HG02623 (cell line): ENCODE measurements at regions not wholly inside any gene's neighbourhood (a gene's known extent, or its start where the extent isn't known, plus 50 kb on each side); places are given as distances from the start of the nearest gene placed in this dataset.
"Not testable (repeated sequence)": the region's sequence is repeated elsewhere in the genome, so short reads cannot be mapped to it uniquely, and the experiment has no call there.

Source experiments
- ATAC-seq: cut with Tn5 transposase; IDR thresholded peaks from one replicate; pipeline ENCODE4 v1.9.1; 2021; ENCODE audit warnings: moderate library complexity; ENCODE audit not compliant: unreplicated experiment

DNA sequence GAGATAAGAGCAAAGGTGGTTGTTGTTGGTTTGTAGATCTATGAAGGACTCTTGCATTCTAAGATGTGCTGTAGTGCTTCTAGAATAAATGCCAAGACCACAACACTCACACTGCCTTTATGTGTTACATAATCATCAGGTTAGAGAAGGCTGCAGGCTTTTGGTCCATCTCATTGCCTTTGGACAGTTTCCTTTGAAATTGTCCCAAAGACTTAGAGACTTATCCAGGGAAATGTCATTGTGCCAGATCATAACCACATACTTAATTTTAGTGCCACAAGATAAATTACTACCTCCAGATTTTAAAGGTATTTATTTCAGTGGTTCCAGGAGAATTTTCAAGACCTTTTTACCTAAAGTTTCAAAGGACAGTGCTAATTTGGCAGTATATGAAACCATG is 666.6 kb upstream of the CITED2 start:
- no peak for ATAC-seq

DNA sequence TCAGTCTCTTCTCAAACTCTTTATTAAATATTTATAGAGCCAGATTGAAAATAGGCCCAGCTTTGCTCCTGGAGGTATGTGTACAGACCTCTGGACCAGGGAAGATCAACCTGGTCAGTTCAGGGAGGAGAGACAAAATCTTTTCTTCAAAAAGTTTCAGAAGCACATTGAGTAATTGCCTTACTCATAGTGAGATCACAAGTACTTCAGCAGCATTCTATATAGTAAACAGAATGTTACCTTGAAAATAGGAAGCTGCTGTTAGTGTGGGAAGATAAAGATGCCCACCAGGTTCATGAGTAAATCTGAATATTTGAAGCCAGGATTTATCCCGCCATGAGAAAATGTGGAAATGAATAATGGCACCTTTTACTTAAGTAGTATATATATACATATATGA is 665.9 kb upstream of the CITED2 start:
- ATAC-seq = no peak

DNA sequence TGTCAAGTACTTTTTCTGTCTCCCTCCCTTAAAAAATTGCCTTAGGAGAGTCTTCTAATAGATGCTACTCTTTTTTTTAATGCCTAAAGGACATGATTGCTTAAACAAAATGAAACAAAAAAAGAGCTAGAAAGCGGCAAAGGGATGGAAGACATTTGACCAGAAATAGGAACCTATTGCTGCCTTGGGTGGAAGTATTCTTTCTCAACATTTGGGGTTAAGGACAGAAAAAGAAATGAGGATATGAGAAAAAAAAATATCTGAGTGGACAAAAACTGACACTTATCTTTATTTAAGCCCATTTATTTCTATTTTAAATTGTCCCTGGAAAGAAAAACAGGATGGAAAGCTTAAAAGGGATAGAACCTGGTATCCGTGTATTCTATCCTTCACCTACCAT is 664.9 kb upstream of the CITED2 start:
- ATAC-seq = no peak

DNA sequence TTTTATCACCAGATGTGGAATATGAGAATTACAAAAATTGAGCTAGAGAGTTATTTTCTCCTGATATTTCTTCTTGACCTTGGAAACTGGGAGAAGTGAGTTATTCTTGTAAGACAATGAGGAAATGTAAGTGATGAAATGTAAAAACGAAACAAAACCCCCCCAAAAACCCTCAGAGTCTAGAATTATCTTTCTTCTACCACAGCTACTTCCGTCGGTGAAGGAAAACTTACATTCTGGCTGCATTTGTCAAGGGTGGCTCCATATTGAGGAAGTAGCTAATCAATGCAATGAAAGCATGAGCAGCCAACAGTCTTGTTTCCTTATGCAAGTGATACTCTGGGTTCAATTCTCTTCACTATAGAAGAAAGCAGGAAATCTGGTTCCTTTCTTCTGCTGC is 661.7 kb upstream of the CITED2 start:
- ATAC-seq = no peak

DNA sequence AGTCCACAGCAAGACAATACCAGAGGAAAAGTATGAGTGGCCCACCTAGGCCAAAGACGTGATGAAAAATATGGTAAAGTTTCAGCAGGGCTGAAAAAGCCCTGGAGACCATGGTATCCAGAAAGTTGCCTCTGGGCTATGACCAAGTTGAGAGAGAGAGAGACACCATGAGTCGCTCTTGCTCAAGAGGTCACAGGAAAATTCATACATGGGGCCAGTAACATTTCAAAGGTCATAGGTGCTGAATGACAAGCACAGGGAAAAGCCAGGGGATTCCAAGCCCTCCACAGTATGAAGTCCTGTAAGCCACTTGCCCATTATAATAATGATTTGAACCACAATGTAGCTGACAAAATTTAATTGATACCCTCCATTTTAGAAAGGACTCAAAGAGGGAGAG is 657.7 kb upstream of the CITED2 start:
- no peak for ATAC-seq

DNA sequence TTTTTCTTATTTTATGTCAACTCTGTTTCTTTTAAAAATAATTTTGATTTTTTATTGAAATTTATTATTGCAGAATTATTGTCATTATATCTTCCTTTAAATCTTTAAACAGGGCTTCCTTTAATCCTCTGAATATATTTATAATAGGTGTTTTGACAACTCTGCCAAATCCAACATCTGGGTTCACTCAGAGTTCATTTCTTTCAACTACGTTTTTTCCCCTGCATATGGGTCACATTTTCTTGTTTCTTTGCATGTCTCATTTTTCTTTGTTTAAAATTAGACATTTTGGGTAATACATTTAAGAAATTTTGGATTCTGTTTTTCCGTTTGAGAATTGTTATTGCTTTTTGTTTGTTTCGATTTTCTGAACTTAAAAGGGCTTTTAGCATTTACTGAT is 655.1 kb upstream of the CITED2 start:
- ATAC-seq = no peak

DNA sequence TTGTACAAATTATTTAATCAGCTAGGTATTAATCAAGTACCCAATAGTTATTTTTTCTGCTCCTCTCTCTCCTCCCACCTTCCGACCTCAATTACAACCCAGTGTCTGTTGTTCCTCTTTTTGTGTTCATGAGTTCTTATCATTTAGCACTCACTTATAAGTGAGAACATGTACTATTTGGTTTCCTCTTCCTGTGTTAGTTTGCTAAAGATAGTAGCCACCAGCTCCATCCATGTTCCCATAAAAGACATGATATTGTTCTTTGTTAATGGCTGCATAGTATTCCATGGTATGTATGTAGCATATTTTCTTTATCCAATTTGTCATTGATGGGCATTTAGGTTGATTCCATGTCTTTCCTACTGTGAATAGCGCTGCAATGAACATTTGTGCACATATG is 652.8 kb upstream of the CITED2 start:
- no peak for ATAC-seq

DNA sequence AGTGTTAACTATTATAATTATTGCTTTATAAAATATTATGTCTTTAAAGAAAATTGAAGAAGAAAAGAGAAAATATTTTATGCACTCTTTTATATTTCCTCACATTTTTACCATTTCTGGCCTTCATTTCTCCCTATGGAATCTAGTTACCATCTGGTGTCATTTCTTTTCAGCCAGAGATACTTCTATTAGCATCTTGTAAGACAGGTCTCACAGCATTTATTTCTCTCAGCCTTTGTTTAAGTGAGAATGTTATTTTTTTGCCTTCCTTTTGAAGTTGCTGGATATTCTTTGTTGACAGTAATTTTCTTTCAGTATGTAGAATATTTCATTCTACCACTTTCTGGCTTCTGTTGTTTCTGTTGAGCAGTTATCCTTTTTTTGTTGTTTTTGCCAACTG is 652.1 kb upstream of the CITED2 start:
- no peak for ATAC-seq

DNA sequence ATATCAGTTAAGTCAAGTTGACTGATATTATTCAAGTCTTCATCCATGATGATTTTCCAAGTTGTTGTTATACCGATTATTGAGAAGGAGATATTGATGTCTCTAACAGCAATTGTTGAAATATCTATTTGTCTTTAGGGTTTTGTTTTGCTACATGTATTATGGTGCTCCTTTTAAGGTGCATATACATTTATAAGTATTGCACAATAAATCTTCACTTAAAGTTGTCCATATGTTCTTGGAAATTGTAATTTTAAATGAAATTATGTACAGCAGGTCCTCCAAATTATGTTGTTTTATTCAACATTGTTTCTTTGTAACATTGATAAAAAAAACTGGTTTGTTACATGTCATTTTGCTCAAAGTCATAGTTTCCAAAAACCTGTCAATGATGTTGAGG is 650.7 kb upstream of the CITED2 start:
- ATAC-seq = no peak

DNA sequence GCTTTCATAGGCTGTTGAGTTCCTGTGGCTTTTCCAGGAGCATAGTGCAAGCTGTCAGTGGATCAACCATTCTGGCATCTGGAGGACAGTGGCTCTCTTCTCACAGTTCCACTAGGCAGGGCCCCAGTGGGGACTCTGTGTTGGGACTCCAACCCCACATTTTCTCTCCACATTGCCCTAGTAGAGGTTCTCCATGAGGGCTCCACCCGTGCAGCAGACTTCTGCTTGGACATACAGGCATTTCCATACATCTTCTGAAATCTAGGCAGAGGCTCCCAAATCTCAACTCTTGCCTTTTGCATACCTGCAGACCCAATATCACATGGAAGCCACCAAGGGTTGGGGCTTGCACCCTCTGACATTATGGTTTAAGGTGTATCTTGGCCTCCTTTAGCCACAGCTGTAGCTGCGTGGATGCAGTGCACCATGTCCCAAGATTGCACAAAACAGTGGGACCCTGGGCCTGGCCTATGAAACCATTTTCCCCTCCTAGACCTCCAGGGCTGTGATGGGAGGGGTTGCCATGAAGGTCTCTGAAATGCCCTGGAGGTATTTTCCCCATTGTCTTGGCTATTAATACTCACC is 645.9 kb upstream of the CITED2 start:
- ATAC-seq = no peak

DNA sequence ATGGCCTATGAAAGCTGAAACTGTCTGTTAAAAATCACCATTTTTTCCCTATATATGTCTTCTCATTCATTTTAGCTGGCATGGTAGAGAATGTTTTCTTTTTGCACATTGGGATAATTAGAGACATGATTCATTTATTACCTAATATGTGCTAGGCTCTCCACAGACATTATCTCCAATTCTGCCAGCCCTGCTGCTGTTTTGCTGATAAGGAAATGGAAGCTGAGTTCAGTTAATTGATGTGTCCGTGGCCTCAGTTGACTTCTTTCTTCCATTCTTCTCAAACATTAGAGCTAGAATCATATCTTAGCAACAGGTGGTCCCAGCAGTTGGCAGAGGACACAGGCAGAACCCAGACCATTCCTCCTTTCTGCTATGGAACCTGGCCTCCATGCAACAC is 644.1 kb upstream of the CITED2 start:
- no peak for ATAC-seq

DNA sequence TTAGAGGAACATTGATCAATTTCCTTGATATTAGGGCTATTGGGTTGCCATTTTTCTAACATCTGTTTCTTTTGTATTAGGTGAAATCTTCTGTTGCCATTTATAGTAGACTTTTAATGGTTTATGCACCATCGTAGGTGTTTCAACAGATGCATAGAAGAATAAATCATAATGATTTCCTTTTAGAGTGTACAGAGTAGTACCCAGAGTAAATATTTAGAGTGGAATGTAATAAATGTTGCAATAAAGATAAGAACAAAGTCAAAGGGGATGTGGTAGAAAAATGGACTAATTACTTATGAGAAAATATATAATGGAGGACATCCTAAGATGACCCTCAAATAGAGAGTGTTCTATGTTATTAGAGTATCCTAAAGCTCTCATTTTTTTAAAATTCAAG is 643.0 kb upstream of the CITED2 start:
- ATAC-seq = no peak

DNA sequence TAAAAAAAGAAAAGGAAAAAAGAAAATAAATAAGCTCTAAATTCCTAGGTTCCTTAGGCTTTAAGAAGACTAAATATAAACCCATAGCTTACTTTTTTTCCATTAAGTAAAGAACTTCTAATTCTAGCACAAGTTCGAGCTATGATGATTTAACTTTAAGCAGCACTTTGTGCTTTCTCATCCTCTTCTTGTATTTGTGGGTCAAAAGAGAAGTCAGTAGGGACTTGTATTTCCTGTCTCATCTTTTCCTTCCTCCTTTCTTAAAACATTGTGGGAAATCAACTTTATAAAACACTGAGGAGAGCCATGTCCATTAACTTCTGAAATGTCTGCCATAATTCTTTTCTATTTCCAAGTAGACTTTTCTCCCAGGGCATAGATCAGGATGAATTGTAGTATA is 637.7 kb upstream of the CITED2 start:
- no peak for ATAC-seq

DNA sequence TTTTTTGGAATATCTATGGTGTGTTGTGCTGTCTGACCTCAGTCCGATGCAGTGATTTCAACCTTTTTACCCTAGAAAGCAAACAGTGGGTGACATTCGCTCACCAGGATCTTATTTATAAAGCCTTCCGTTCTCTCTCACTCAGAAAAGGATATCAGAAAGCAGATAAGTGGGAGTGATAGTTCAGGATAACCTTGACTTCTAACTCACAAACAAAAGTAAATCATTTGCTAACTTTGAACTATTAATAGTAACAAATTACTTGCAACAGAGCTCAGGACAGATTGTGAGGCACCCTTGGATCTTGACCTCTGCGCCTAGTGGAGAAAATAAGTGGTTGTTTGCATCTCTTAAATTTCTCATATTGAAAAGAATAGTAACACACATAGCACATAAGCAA is 637.1 kb upstream of the CITED2 start:
- no peak for ATAC-seq

DNA sequence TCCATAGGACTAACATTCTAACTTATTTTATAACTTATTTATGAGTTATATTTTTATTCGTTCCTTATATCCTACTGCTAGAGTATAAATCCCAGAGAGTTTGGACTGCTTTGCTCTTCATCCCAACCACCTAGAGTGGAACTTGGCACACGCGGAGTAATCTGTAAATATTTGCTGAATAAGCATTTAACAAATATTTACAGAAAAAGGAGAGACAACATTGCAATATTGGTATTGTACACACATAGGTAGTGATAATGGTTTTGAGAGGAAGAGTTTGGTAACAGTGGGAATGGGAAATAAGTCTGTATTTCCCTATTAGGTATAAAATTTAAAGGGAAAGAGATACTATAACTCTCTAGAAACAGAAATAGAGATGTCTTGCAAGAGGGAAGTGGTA is 634.8 kb upstream of the CITED2 start:
- ATAC-seq = no peak

DNA sequence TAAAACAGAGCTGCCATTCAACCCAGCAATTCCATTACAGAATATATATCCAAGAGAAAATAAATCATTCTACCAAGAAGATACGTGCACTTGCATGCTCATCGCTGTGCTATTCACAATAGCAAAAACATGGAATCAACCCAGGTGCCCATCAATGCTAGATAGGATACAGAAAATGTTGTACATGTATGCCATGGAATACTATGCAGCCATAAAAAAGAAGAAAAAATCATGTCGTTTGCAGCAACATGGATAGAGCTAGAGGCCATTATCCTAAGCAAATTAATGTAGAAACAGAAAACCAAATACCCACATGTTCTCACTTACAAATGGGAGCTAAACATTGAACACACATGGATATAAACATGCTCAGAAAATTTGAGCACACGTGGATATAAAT is 633.1 kb upstream of the CITED2 start:
- no peak for ATAC-seq

DNA sequence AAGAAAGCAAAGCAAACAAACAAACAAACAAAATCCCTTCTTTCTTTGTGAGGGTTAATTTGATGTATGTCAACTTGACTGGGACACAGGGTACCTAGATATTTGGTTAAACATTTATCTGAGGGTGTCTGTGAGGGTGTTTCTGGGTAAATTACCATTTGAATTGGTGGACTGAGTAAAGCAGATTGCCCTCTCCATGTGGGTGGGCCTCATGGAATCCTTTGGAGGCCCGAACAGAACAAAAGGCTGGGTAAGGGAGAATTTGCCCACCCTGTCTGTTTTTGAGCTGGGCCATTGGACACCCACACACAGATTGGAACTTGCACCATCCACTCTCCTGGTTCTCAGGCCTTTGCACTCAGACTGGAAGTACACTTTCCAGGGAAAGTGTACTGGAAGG is 628.8 kb upstream of the CITED2 start:
- ATAC-seq = no peak

DNA sequence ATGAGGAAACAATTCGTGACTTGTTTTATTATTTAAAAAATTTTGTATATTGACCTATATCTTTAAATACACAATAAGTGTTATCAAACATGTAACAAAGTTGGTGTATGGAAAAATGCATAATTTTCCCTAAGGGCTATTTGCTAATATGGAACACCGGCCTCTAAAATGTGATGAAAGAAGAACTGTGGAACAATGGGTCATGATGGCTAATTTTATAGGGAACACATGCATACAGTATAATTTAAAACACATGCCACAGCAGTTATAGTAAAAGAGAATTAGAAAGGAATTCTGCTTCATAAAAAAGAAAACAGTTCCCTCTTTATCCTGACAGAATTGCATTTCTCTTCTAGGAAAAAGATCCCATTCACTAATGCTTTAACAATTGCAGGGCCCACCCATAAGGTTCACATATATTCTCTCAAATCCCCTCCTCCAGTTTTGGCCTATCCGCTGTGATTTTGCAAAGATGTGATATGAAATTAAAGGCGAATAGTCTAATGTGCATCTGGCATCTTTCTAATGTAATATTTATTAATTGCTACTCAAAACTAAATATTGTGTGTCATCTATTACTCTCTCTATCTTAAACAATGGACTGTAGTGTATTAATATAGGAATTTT is 628.1 kb upstream of the CITED2 start:
- ATAC-seq = no peak

DNA sequence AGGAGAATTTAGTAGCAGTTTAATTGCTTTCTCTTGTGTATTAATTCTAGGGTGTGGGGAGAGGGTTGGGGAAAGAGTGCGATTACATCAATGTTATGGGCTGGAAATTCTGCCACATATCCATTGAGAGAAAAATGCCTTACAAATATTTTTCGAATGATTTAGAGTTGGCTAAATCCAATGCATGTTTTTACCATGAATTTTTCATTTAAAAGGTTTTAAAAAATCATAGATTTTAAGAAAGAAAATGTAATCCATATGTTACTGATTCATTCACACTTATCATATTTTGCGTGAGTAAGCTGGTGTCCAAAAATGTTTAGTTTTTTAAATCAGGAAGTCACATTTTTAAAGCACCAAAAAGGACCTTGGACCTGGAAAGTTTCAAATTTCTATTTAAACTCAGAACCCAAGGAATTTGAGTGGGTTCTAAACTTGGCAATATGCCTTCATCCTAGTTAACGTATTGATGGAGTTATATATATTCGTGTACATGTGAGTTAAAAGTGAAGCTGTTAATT is 627.4 kb upstream of the CITED2 start:
- ATAC-seq = no peak

DNA sequence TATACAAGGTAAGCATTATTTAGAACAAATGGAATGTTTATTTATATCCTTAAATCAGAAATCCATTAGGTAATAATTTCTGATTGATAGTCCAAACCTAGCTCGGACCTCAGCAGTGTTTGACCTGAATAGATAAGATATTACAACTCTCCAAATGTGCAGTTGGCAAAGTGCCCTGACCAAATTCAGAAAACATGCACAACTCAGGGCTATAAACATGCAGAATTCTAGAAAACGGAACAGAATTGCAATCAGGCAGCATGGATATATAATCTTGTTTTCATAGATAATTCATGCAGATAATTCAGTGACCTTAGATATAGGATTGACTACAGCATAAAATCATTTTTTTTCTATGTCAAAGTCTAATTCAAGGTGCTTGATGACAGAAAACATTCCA is 626.6 kb upstream of the CITED2 start:
- no peak for ATAC-seq

DNA sequence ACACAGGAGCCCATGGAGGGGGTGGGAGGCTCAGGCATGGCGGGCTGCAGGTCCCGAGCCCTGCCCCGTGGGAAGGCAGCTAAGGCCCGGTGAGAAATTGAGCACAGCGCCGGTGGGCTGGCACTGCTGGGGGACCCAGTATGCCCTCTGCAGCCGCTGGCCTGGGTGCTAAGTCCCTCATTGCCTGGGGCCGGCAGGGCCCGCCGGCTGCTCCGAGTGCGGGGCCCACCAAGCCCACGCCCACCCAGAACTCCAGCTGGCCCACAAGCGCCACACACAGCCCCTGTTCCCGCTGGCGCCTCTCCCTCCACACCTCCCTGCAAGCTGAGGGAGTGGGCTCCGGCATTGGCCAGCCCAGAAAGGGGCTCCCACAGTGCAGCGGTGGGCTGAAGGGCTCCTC is 625.2 kb upstream of the CITED2 start:
- ATAC-seq = not testable (repeated sequence)

DNA sequence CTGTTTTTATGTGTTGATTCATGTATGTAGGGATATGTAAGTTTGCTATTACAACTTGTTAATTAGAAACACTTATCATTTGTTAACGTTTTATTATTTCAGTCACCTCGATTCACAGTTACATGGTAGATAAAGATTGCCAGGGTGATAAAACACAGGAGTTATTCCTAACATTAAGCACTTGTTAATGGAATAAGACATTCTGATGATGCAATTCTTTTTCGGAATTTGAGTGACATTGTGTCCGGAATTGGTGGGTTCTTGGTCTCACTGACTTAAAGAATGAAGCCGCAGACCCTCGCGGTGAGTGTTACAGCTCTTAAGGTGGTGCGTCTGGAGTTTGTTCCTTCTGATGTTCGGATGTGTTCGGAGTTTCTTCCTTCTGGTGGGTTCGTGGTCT is 624.0 kb upstream of the CITED2 start:
- not testable (repeated sequence) for ATAC-seq

DNA sequence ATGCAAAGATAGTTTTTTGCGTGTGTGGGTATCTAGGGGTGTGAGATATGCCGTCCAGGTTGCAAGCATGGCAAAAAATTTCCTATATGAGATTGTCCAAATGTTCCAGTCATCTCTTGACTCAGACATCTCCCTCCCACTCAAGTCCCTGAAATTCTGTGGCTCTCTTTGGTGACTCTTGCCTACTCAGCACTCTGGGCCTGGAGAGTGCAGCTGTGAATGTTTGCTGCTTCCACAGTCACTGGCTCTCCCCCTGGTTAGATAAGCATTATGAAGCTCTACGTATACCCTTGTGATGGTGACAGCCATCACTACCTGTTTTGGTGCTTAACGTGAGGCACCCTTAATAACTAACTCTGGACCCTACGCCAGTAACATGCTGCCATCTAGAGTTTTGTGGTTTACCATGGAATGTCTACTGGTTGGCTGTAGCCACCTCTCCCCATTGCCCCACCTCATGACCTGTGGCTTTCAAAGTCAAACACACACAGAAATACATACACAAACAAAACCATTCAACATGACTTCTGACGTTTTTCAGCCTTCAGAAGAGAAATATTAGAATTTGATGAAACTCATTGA is 621.9 kb upstream of the CITED2 start:
- peak; percentile 62 for ATAC-seq
